ENCODE measurements at regions not wholly inside any gene's neighbourhood (a gene's known extent, or its start where the extent isn't known, plus 50 kb on each side); places are given as distances from the start of the nearest gene placed in this dataset.
"Not testable (repeated sequence)": the region's sequence is repeated elsewhere in the genome, so short reads cannot be mapped to it uniquely, and the experiment has no call there.

DNA sequence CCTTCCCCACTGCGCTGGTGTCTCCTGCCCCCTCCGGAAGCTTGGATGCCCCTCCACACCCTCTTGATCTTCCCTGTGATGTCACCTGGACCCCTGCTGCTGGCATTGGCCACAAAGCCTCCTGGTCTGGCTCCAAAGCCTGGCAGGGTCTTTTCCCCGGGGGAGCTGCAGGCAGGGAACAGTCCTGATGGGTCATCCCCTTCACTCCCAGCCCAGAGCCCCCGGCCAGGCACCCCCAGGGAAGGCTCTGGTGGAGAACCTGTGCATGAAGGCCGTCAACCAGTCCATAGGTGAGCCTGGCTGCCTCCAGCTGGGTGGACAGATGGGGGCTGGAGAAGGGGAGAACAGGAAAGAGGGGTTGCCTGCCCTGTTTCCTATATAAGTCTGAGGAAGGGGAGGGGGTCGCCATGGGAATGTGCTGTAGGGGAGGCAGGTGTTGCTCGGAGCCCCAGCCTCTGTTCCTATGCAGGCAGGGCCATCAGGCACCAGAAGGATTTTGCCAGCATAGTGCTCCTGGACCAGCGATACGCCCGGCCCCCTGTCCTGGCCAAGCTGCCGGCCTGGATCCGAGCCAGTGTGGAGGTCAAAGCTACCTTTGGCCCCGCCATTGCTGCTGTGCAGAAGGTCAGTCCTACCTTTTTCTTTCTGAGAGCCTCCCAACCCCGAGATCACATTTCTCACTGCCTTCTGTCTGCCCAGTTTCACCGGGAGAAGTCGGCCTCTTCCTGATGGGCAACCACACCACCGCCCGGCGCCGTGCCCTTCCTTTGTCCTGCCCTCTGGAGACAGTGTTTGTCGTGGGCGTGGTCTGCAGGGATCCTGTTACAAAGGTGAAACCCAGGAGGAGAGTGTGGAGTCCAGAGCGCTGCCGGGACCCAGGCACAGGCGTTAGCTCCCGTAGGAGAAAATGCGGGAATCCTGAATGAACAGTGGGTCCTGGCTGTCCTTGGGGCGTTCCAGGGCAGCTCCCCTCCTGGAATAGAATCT is 104.5 kb upstream of the PZP start:
- H3K9me3 ChIP-seq; H3F3A ChIP-seq (replicated peaks; ENCODE audit: insufficient read depth); H3K79me2 ChIP-seq (ENCODE audit: insufficient read depth); H3K27me3 ChIP-seq (ENCODE audit: insufficient read depth); H2AFZ ChIP-seq (ENCODE audit: low read depth); H3K4me2 ChIP-seq; H3K4me1 ChIP-seq (ENCODE audit: control insufficient read depth in 1 of 2, insufficient read depth in 2 of 2, low read depth in 1 of 2, low read length in 1 of 2); DNase-seq; H3K27ac ChIP-seq (ENCODE audit: low read depth in 2 of 2, low read length in 1 of 2); POLR2A ChIA-PET; H4K20me1 ChIP-seq (ENCODE audit: insufficient read depth); H3K36me3 ChIP-seq (replicated peaks in 1 of 2; ENCODE audit: control insufficient read depth in 1 of 2, insufficient read depth in 2 of 2, low read length in 1 of 2); H3K9ac ChIP-seq; CTCF ChIA-PET; H3K4me3 ChIP-seq (ENCODE audit: low read depth in 2 of 2, low read length in 1 of 2); H3K9me2 ChIP-seq: not testable (repeated sequence)
- whole genome bisulfite sequencing (ENCODE audit: low lambda C conversion rate) = 96% methylated on average over 7 of the region's 28 CpGs

GRCh38 chr12:9311454-9311853 is 103.3 kb upstream of the PZP start:
- H3K9me3 ChIP-seq; DNase-seq; H3K36me3 ChIP-seq (replicated peaks in 1 of 2; ENCODE audit: control insufficient read depth in 1 of 2, insufficient read depth in 2 of 2, low read length in 1 of 2); H3K79me2 ChIP-seq (ENCODE audit: insufficient read depth); H2AFZ ChIP-seq (ENCODE audit: low read depth); H3K27ac ChIP-seq (ENCODE audit: low read depth in 2 of 2, low read length in 1 of 2); H3F3A ChIP-seq (replicated peaks; ENCODE audit: insufficient read depth); H4K20me1 ChIP-seq (ENCODE audit: insufficient read depth); H3K4me3 ChIP-seq (ENCODE audit: low read depth in 2 of 2, low read length in 1 of 2); H3K27me3 ChIP-seq (ENCODE audit: insufficient read depth); H3K9ac ChIP-seq; H3K4me1 ChIP-seq (ENCODE audit: control insufficient read depth in 1 of 2, insufficient read depth in 2 of 2, low read depth in 1 of 2, low read length in 1 of 2); H3K4me2 ChIP-seq; POLR2A ChIA-PET; H3K9me2 ChIP-seq: not testable (repeated sequence)
- CTCF ChIA-PET = interaction anchor here (0.9 kb wide), 1 partner anchor 20 kb away, joined by 3 read pairs; no protein-coding TSS in a partner anchor
- WGBS (ENCODE audit: low lambda C conversion rate) = 89% methylated on average over 6 of the region's 10 CpGs

DNA sequence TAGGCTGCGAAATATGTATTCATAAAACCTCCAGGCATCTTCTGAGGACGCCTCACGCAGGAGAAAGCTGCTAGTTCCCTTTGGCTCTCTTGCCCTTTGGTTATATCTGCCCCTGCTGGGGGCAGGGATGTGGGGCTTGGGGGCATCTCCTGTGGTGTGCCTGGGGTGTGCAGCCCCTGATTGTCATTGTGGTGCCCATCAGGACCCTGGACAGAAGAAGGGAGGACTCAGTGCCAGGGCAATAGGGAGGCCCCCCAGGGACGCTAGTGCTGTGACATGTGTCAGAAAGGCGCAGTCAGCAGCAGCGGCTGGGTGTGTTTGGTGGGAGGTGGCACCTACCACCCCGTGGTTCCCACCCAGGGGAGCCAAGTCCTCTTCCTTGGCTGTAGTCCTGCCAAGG is 102.5 kb upstream of the PZP start:
- H3K9me2 ChIP-seq; CTCF ChIA-PET; H3K36me3 ChIP-seq (replicated peaks in 1 of 2; ENCODE audit: control insufficient read depth in 1 of 2, insufficient read depth in 2 of 2, low read length in 1 of 2); H3K9me3 ChIP-seq; H3K4me3 ChIP-seq (ENCODE audit: low read depth in 2 of 2, low read length in 1 of 2); H3K27me3 ChIP-seq (ENCODE audit: insufficient read depth); H2AFZ ChIP-seq (ENCODE audit: low read depth); H3F3A ChIP-seq (replicated peaks; ENCODE audit: insufficient read depth); H3K79me2 ChIP-seq (ENCODE audit: insufficient read depth); H3K4me1 ChIP-seq (ENCODE audit: control insufficient read depth in 1 of 2, insufficient read depth in 2 of 2, low read depth in 1 of 2, low read length in 1 of 2); POLR2A ChIA-PET; DNase-seq; H3K27ac ChIP-seq (ENCODE audit: low read depth in 2 of 2, low read length in 1 of 2); H3K9ac ChIP-seq; H3K4me2 ChIP-seq; H4K20me1 ChIP-seq (ENCODE audit: insufficient read depth): not testable (repeated sequence)
- 93% methylated on average over 3 of the region's 7 CpGs for WGBS (ENCODE audit: low lambda C conversion rate)

GRCh38 chr12:9309749-9310148 is 101.6 kb upstream of the PZP start:
- H2AFZ ChIP-seq (ENCODE audit: low read depth); H3F3A ChIP-seq (replicated peaks; ENCODE audit: insufficient read depth); H3K9me3 ChIP-seq; H3K4me1 ChIP-seq (ENCODE audit: control insufficient read depth in 1 of 2, insufficient read depth in 2 of 2, low read depth in 1 of 2, low read length in 1 of 2); H3K27ac ChIP-seq (ENCODE audit: low read depth in 2 of 2, low read length in 1 of 2); H3K4me2 ChIP-seq; H4K20me1 ChIP-seq (ENCODE audit: insufficient read depth); H3K9ac ChIP-seq; H3K36me3 ChIP-seq (replicated peaks in 1 of 2; ENCODE audit: control insufficient read depth in 1 of 2, insufficient read depth in 2 of 2, low read length in 1 of 2); POLR2A ChIA-PET; H3K9me2 ChIP-seq; H3K27me3 ChIP-seq (ENCODE audit: insufficient read depth); DNase-seq; H3K4me3 ChIP-seq (ENCODE audit: low read depth in 2 of 2, low read length in 1 of 2); CTCF ChIA-PET; H3K79me2 ChIP-seq (ENCODE audit: insufficient read depth): not testable (repeated sequence)
- whole genome bisulfite sequencing (ENCODE audit: low lambda C conversion rate) = 88% methylated on average over 7 of the region's 12 CpGs

DNA sequence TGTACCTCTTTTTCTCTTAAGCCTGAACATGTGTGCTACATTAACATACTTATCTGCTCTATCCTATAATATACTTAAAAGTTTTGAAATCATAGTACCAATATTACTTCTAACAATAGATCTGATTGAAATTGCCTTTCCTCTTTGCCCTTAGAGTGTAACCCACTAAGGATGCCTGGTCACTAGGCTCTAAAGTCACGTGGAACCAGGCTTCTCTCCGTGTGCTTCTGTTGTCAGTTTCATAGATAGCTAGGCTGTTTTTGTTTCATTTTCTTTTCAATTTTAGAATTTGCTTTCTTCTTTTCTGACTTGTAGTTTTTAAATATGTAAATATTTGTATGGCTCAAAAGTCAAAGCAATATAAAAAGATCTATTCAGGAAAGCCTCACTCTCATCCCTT is 100.5 kb upstream of the PZP start:
- not testable (repeated sequence) for H3K4me2 ChIP-seq; H3F3A ChIP-seq (replicated peaks; ENCODE audit: insufficient read depth)

DNA sequence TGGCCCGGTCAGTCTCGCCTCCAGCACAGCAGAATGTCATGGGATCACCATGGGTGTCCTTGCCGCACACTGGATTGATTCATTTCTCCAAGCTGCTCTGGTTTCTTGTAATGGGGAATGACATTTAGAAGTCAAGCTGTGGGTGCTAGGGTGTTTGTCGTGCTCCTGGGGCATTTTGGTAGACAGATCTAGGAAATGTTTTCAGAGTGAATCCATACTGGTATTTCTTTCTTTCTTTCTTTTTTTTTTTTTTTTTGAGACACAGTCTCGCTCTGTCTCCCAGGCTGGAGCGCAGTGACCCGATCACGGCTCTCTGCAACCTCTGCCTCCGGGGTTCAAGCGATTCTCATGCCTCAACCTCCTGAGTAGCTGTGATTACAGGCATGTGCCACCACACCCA is 100.0 kb upstream of the PZP start:
- POLR2A ChIA-PET; H3K4me1 ChIP-seq (ENCODE audit: control insufficient read depth in 1 of 2, insufficient read depth in 2 of 2, low read depth in 1 of 2, low read length in 1 of 2); H2AFZ ChIP-seq (ENCODE audit: low read depth); CTCF ChIA-PET; H3K36me3 ChIP-seq (replicated peaks in 1 of 2; ENCODE audit: control insufficient read depth in 1 of 2, insufficient read depth in 2 of 2, low read length in 1 of 2); H4K20me1 ChIP-seq (ENCODE audit: insufficient read depth); H3K4me3 ChIP-seq (ENCODE audit: low read depth in 2 of 2, low read length in 1 of 2); H3K9me3 ChIP-seq; H3K79me2 ChIP-seq (ENCODE audit: insufficient read depth); H3K4me2 ChIP-seq; H3K9ac ChIP-seq; H3K27me3 ChIP-seq (ENCODE audit: insufficient read depth); H3K9me2 ChIP-seq; H3F3A ChIP-seq (replicated peaks; ENCODE audit: insufficient read depth); H3K27ac ChIP-seq (ENCODE audit: low read depth in 2 of 2, low read length in 1 of 2); DNase-seq: not testable (repeated sequence)
- 98% methylated on average over 10 of the region's 10 CpGs for WGBS (ENCODE audit: low lambda C conversion rate)

More for the DNA sequence above, 100.5 kb upstream of the PZP start:
- CTCF ChIA-PET; H3K79me2 ChIP-seq (ENCODE audit: insufficient read depth); H4K20me1 ChIP-seq (ENCODE audit: insufficient read depth); H2AFZ ChIP-seq (ENCODE audit: low read depth); H3K9me3 ChIP-seq; H3K27me3 ChIP-seq (ENCODE audit: insufficient read depth); H3K4me3 ChIP-seq (ENCODE audit: low read depth in 2 of 2, low read length in 1 of 2); H3K9ac ChIP-seq; POLR2A ChIA-PET; H3K9me2 ChIP-seq; H3K36me3 ChIP-seq (replicated peaks in 1 of 2; ENCODE audit: control insufficient read depth in 1 of 2, insufficient read depth in 2 of 2, low read length in 1 of 2); H3K4me1 ChIP-seq (ENCODE audit: control insufficient read depth in 1 of 2, insufficient read depth in 2 of 2, low read depth in 1 of 2, low read length in 1 of 2); H3K27ac ChIP-seq (ENCODE audit: low read depth in 2 of 2, low read length in 1 of 2); DNase-seq: not testable (repeated sequence)
- 90% methylated on average over 2 of the region's 2 CpGs for WGBS (ENCODE audit: low lambda C conversion rate)
